K562 (cell line): ENCODE measurements at regions not wholly inside any gene's neighbourhood (a gene's known extent, or its start where the extent isn't known, plus 50 kb on each side); places are given as distances from the start of the nearest gene placed in this dataset.

Experiments
- ATAC-seq: fragments of 200-7000 bp; cut with Tn5 transposase; 3 replicates; pipeline ENCODE4 v1.9.1; 2020; ENCODE audit warnings: moderate library complexity
- BruUV-seq: library from RNA; stranded (reverse); fragments of 400-500 nt; replicated peaks from 2 replicates; lab custom pipeline; 2021; lab: Mats Ljungman, UMichigan
- CTCF ChIA-PET: fragments of 300-600 bp; formaldehyde crosslinking; extraction: SDS; loops from one replicate; lab custom pipeline; 2021; ENCODE audit warnings: low intra/inter-chr PET ratio; lab: Yijun Ruan, JAX
- POLR2A ChIA-PET: fragments of 300-600, 350-650 bp; sonication (Branson Sonifier 250); formaldehyde crosslinking; extraction: SDS; loops from one replicate; lab custom pipeline; 2021; ENCODE audit warnings: antibody characterized with exemption, inconsistent platforms; lab: Yijun Ruan, JAX
- DNase-seq, 4 experiments: peaks; one replicate each; pipeline versions ENCODE4 v3.0.0 to v3.0.0-alpha.2; 2011 to 2018; ENCODE audit warnings: low spot score in 3 of 4, mixed read lengths in 3 of 4; ENCODE audit errors: extremely low read depth in 1 of 4
- FAIRE-seq: peaks from 2 replicates; lab custom pipeline; 2011; peaks lifted over from hg19 to GRCh38; lab: Jason Lieb, UNC
- H2AFZ ChIP-seq: 2 replicates; pipeline ENCODE4 v1.6.0; 2011; ENCODE audit warnings: low read depth, low read length, control low read depth, inconsistent platforms
- H3K27ac ChIP-seq: fragments of 200-600 bp; 3 replicates; pipeline ENCODE4 v1.8.0; 2011; ENCODE audit warnings: low read depth, mild to moderate bottlenecking, control low read depth, inconsistent platforms, low read length, moderate library complexity, mixed read lengths; ENCODE audit errors: extremely low read depth
- H3K27me3 ChIP-seq, 2 experiments: fragments of 300-600 bp in 1 of 2; 2 replicates in 1 of 2; 3 replicates in 1 of 2; pipeline versions ENCODE4 v1.6.0 to v1.8.0; 2011; ENCODE audit warnings: inconsistent platforms in 2 of 2, low read length in 2 of 2, mild to moderate bottlenecking in 1 of 2, mixed read lengths in 1 of 2, moderate library complexity in 1 of 2; ENCODE audit not compliant: control insufficient read depth in 2 of 2, insufficient read depth in 2 of 2
- H3K36me3 ChIP-seq: fragments of 300-600 bp; 3 replicates; pipeline ENCODE4 v1.8.0; 2011; ENCODE audit warnings: mild to moderate bottlenecking, low read length, inconsistent platforms; ENCODE audit not compliant: control insufficient read depth, insufficient read depth
- H3K4me1 ChIP-seq, 2 experiments: fragments of 200-600 bp in 1 of 2; replicated peaks in 1 of 2; 2 replicates in 1 of 2; 3 replicates in 1 of 2; pipeline versions ENCODE4 v1.5.1 to v1.8.0; 2011; ENCODE audit warnings: inconsistent platforms in 2 of 2, low read length in 2 of 2, mild to moderate bottlenecking in 1 of 2, mixed read lengths in 1 of 2, moderate library complexity in 1 of 2; ENCODE audit not compliant: control insufficient read depth in 2 of 2, insufficient read depth in 2 of 2
- H3K4me2 ChIP-seq: 2 replicates; pipeline ENCODE4 v1.6.1; 2011; ENCODE audit warnings: low read length, control low read depth, inconsistent platforms, mixed read lengths; ENCODE audit not compliant: insufficient read depth
- H3K4me3 ChIP-seq: fragments of 200-600 bp; sonication (generic), shearing (Covaris generic); 2 replicates; pipeline ENCODE4 v1.5.1; 2016; ENCODE audit warnings: control low read depth, inconsistent platforms
- H3K79me2 ChIP-seq: fragments of 200-600 bp; 3 replicates; pipeline ENCODE4 v1.8.0; 2011; ENCODE audit warnings: low read length, inconsistent platforms; ENCODE audit not compliant: control insufficient read depth, insufficient read depth
- H3K9ac ChIP-seq, 2 experiments: 2 replicates each; pipeline versions ENCODE4 v1.6.0 to v1.6.1; 2011; ENCODE audit warnings: low read depth in 2 of 2, low read length in 2 of 2, control low read depth in 1 of 2, inconsistent platforms in 1 of 2, mild to moderate bottlenecking in 1 of 2, mixed read lengths in 1 of 2; ENCODE audit not compliant: insufficient read depth in 1 of 2
- H3K9me1 ChIP-seq: one replicate; pipeline ENCODE4 v1.6.0; 2011; ENCODE audit warnings: inconsistent platforms, mild to moderate bottlenecking, low read length, moderate library complexity; ENCODE audit not compliant: control insufficient read depth, insufficient read depth
- H3K9me3 ChIP-seq: replicated peaks from 2 replicates; pipeline ENCODE4 v1.5.1; 2011; ENCODE audit warnings: low read depth, low read length, inconsistent platforms; ENCODE audit not compliant: control insufficient read depth, insufficient read depth
- H4K20me1 ChIP-seq: replicated peaks from 2 replicates; pipeline ENCODE4 v1.6.1; 2011; ENCODE audit warnings: low read length, inconsistent platforms, mixed read lengths; ENCODE audit not compliant: control insufficient read depth, insufficient read depth
- CEBPB ChIP-seq: fragments of 450-650 bp; IDR thresholded peaks from 2 replicates; pipeline ENCODE4 v1.6.1; 2016; ENCODE audit warnings: missing genetic modification characterization, missing compliant biosample characterization
- CEBPG ChIP-seq, 3 experiments: fragments of 200-800 bp in 1 of 3; sonication (Bioruptor generic) in 1 of 3; sonication (generic) in 1 of 3; formaldehyde crosslinking in 1 of 3; IDR thresholded peaks in 2 of 3; conservative IDR thresholded peaks in 1 of 3; 2 replicates each; pipeline versions ENCODE4 v1.6.1 to v1.8.0; 2016 to 2022; ENCODE audit warnings: missing compliant biosample characterization in 2 of 3, missing genetic modification characterization in 2 of 3, mild to moderate bottlenecking in 1 of 3, missing genetic modification reagents in 1 of 3
- SREBF2 ChIP-seq: sonication (generic); formaldehyde crosslinking; IDR thresholded peaks from 2 replicates; pipeline ENCODE4 v1.4.0; 2020; ENCODE audit warnings: mild to moderate bottlenecking, missing genetic modification reagents
- SRSF7 ChIP-seq: fragments of 200-400 bp; formaldehyde crosslinking; optimal IDR thresholded peaks from 2 replicates; pipeline ENCODE3; 2017; ENCODE audit warnings: mild to moderate bottlenecking, low read depth, low read length
- TCF7L2 ChIP-seq: fragments of 150-350 bp; IDR thresholded peaks from 2 replicates; pipeline ENCODE4 v1.6.1; 2016; ENCODE audit warnings: low read depth, mild to moderate bottlenecking, low read length, moderate library complexity
- WGBS: fragments of 100-300 bp; shearing (Covaris generic); methylation state at CpG from one replicate; pipeline ENCODE4 v1.1.6; 2016; ENCODE audit warnings: low coverage, mixed read lengths; ENCODE audit not compliant: insufficient coverage; ENCODE audit errors: missing lambda C conversion rate; 5-methylcytosine and 5-hydroxymethylcytosine counted together
- in situ Hi-C: fragments of 300-500 bp; cut with MboI; formaldehyde crosslinking; loops from 4 replicates; pipeline ENCODE4 v1.15.0; 2018; ENCODE audit warnings: inconsistent platforms, mixed read lengths
- intact Hi-C: fragments of 100-400 bp; cut with micrococcal nuclease; formaldehyde crosslinking; loops from 2 replicates; pipeline ENCODE4 v1.14.2; 2022
- TF ChIP-seq, protein P1 (sequence below), 3 experiments: fragments of 200-800 bp in 1 of 3; sonication (Bioruptor generic) in 1 of 3; sonication (generic) in 1 of 3; formaldehyde crosslinking in 1 of 3; IDR thresholded peaks; 2 replicates each; pipeline versions ENCODE4 v1.6.1 to v1.8.0; 2016 to 2022; ENCODE audit warnings: mild to moderate bottlenecking in 2 of 3, missing compliant biosample characterization in 2 of 3, missing genetic modification characterization in 2 of 3, missing genetic modification reagents in 1 of 3

GRCh38 chr2:85939131-85939530, 50.3 kb upstream of the ST3GAL5 start:
- H4K20me1 ChIP-seq: no peaks in the 10 kb centered on the region
- ATAC-seq (no peak), FAIRE-seq (no peak), DNase-seq (no peak)
- H3K27me3 ChIP-seq: no peaks in the 10 kb centered on the region
- intact Hi-C loops (no loop called here), in situ Hi-C loops (no loop called here)
- H3K4me3 ChIP-seq: no peak overlapping the region
- CTCF ChIA-PET: no interaction called here
- TF ChIP-seq SREBF2 (CRISPR knock-in tag) (no peak), TCF7L2 (no peak), CEBPG (CRISPR knock-in tag; IDR thresholded peaks at IDR 0.05) (no peak), CEBPG (tag; conservative IDR thresholded peaks at IDR 0.05 in 1 of 2, IDR thresholded peaks at IDR 0.05 in 1 of 2) (peak in 1 of 2 experiments; percentile 41; a peak in 1 of 4 replicates), CEBPB (tag) (peak; percentile 62), SRSF7 (no peak)
- TF ChIP-seq, protein P1, sequence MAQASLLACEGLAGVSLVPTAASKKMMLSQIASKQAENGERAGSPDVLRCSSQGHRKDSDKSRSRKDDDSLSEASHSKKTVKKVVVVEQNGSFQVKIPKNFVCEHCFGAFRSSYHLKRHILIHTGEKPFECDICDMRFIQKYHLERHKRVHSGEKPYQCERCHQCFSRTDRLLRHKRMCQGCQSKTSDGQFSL (CRISPR knock-in tag; IDR thresholded peaks at IDR 0.05): no peak
- TF ChIP-seq, protein P1 (tag; IDR thresholded peaks at IDR 0.05): no peak
- H3K27ac ChIP-seq: no peak overlapping the region
- peaks cover 6 to 8% of the 10 kb centered on the region in 2 experiments; a peak in 4 of 5 replicates for H3K4me1 ChIP-seq
- WGBS: 40% methylated on average over 4 of the region's 4 CpGs
- no peak overlapping the region for H3K9ac ChIP-seq
- H3K9me3 ChIP-seq: peaks cover 7% of the 10 kb centered on the region
- no peaks in the 10 kb centered on the region for H3K36me3 ChIP-seq
- no peak overlapping the region for H2AFZ ChIP-seq
- BruUV-seq: no TSS peak
- POLR2A ChIA-PET: interaction anchor here (0.7 to 1.1 kb wide), 2 partner anchors 10 to 116 kb away, joined by 3 to 5 read pairs; no protein-coding TSS in a partner anchor
- H3K79me2 ChIP-seq: no peaks in the 10 kb centered on the region
- H3K9me1 ChIP-seq: no peaks in the 10 kb centered on the region
- H3K4me2 ChIP-seq: no peak overlapping the region
